ENCODE measurements at regions not wholly inside any gene's neighbourhood (a gene's known extent, or its start where the extent isn't known, plus 50 kb on each side); places are given as distances from the start of the nearest gene placed in this dataset.

- TF ChIP-seq EP300 (IDR thresholded peaks at IDR 0.05; ENCODE audit: borderline replicate concordance) (no peak), REST (IDR thresholded peaks at IDR 0.05; ENCODE audit: low read depth) (no peak), ZBTB7A (IDR thresholded peaks at IDR 0.05; ENCODE audit: low read depth) (no peak), EGR1 (IDR thresholded peaks at IDR 0.05) (no peak), RAD21 (IDR thresholded peaks at IDR 0.05; ENCODE audit: low read depth) (no peak), TEAD4 (IDR thresholded peaks at IDR 0.05) (no peak)
These were observed 170.0 kb downstream of the TTLL2 start for GRCh38 chr6:167494698-167495435.

All from Ishikawa (cell line).